ENCODE measurements at regions not wholly inside any gene's neighbourhood (a gene's known extent, or its start where the extent isn't known, plus 50 kb on each side); places are given as distances from the start of the nearest gene placed in this dataset.

- no peak overlapping the region for H3K4me3 ChIP-seq (ENCODE audit: control insufficient read depth in 2 of 3, extremely low read depth in 1 of 3, insufficient read depth in 2 of 3, low read depth in 1 of 3, low read length in 3 of 3)
- H3K9me3 ChIP-seq (ENCODE audit: control insufficient read depth, low read depth, low read length) = no peaks in the 10 kb centered on the region
- no peaks in the 10 kb centered on the region for H4K20me1 ChIP-seq (ENCODE audit: control insufficient read depth, extremely low read depth, insufficient read depth, low read length)
- no peak overlapping the region for H3K27ac ChIP-seq (ENCODE audit: control insufficient read depth, insufficient read depth, low read length)
- FAIRE-seq (peak; percentile 66), DNase-seq (ENCODE audit: low read depth, low spot score) (peak; percentile 40)
- H3K4me2 ChIP-seq (ENCODE audit: control insufficient read depth, extremely low read depth, insufficient read depth, low read depth, low read length) = no peak overlapping the region
- no peaks in the 10 kb centered on the region for H3K4me1 ChIP-seq (ENCODE audit: control insufficient read depth, extremely low read depth, insufficient read depth, low read length)
- no peak overlapping the region for H3K9ac ChIP-seq (ENCODE audit: control insufficient read depth, extremely low read depth, insufficient read depth, low read length)
- no peaks in the 10 kb centered on the region for H3K79me2 ChIP-seq (ENCODE audit: control insufficient read depth, insufficient read depth, low read length)
- no peaks in the 10 kb centered on the region for H3K27me3 ChIP-seq (ENCODE audit: control insufficient read depth, extremely low read depth, insufficient read depth, low read length)
- H3K9me1 ChIP-seq (ENCODE audit: control insufficient read depth, extremely low read depth, insufficient read depth, low read length) = no peaks in the 10 kb centered on the region
- TF ChIP-seq, protein P1, sequence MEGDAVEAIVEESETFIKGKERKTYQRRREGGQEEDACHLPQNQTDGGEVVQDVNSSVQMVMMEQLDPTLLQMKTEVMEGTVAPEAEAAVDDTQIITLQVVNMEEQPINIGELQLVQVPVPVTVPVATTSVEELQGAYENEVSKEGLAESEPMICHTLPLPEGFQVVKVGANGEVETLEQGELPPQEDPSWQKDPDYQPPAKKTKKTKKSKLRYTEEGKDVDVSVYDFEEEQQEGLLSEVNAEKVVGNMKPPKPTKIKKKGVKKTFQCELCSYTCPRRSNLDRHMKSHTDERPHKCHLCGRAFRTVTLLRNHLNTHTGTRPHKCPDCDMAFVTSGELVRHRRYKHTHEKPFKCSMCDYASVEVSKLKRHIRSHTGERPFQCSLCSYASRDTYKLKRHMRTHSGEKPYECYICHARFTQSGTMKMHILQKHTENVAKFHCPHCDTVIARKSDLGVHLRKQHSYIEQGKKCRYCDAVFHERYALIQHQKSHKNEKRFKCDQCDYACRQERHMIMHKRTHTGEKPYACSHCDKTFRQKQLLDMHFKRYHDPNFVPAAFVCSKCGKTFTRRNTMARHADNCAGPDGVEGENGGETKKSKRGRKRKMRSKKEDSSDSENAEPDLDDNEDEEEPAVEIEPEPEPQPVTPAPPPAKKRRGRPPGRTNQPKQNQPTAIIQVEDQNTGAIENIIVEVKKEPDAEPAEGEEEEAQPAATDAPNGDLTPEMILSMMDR (optimal IDR thresholded peaks at IDR 0.05 in 1 of 3, IDR thresholded peaks at IDR 0.05 in 1 of 3, conservative IDR thresholded peaks at IDR 0.05 in 1 of 3; ENCODE audit: extremely low read depth in 1 of 3, insufficient read depth in 2 of 3, low read length in 3 of 3) = peak in 1 of 3 experiments; percentile 29
- no peak for TF ChIP-seq EZH2 (IDR thresholded peaks at IDR 0.05; ENCODE audit: low read length)
- dilution Hi-C loops (cut with MboI; ENCODE audit: extremely low pct_ligation_motif_present, low sequenced_read_pairs) = no loop called here
- H3K36me3 ChIP-seq (ENCODE audit: control insufficient read depth in 2 of 2, extremely low read depth in 1 of 2, insufficient read depth in 2 of 2, low read length in 2 of 2) = no peaks in the 10 kb centered on the region
- no peak overlapping the region for H2AFZ ChIP-seq (ENCODE audit: control insufficient read depth, low read length)
Observed at GRCh38 chr5:120368923-120369715, 95.0 kb upstream of the PRR16 start.

DNA sequence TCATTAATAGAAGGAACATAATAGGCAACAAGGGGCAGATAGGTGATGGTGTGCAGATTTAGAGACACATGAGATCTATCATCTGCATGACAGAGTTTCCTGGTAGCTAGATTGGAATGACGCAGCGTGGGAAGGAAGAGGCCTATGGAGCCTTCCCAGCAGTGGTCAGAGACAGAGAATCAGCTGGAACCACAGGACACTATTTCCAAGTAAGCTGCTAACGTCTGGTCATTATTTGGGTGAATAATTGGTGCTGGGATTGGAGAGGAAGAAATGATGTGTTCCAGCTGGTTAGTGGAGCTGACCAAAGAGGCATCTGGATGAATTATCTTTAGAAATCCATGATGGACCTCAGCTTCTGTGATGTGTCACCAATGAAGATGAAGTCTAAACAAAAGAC, 91.2 kb upstream of the PRR16 start:
- H3K79me2 ChIP-seq (ENCODE audit: control insufficient read depth, insufficient read depth, low read length) = no peaks in the 10 kb centered on the region
- dilution Hi-C loops (cut with MboI; ENCODE audit: extremely low pct_ligation_motif_present, low sequenced_read_pairs) = no loop called here
- H3K4me2 ChIP-seq (ENCODE audit: control insufficient read depth, extremely low read depth, insufficient read depth, low read depth, low read length) = no peak overlapping the region
- DNase-seq (ENCODE audit: low read depth, low spot score) = no peak
- H3K9ac ChIP-seq (ENCODE audit: control insufficient read depth, extremely low read depth, insufficient read depth, low read length) = no peak overlapping the region
- FAIRE-seq = no peak
- H3K4me1 ChIP-seq (ENCODE audit: control insufficient read depth, extremely low read depth, insufficient read depth, low read length) = no peaks in the 10 kb centered on the region
- H2AFZ ChIP-seq (ENCODE audit: control insufficient read depth, low read length) = no peak overlapping the region
- no peaks in the 10 kb centered on the region for H3K27me3 ChIP-seq (ENCODE audit: control insufficient read depth, extremely low read depth, insufficient read depth, low read length)
- no peaks in the 10 kb centered on the region for H4K20me1 ChIP-seq (ENCODE audit: control insufficient read depth, extremely low read depth, insufficient read depth, low read length)
- TF ChIP-seq, protein P1 (optimal IDR thresholded peaks at IDR 0.05 in 1 of 3, IDR thresholded peaks at IDR 0.05 in 1 of 3, conservative IDR thresholded peaks at IDR 0.05 in 1 of 3; ENCODE audit: extremely low read depth in 1 of 3, insufficient read depth in 2 of 3, low read length in 3 of 3) = no peak
- TF ChIP-seq EZH2 (IDR thresholded peaks at IDR 0.05; ENCODE audit: low read length) = no peak
- H3K27ac ChIP-seq (ENCODE audit: control insufficient read depth, insufficient read depth, low read length) = no peak overlapping the region
- H3K36me3 ChIP-seq (ENCODE audit: control insufficient read depth in 2 of 2, extremely low read depth in 1 of 2, insufficient read depth in 2 of 2, low read length in 2 of 2) = no peaks in the 10 kb centered on the region
- H3K9me3 ChIP-seq (ENCODE audit: control insufficient read depth, low read depth, low read length) = no peaks in the 10 kb centered on the region
- no peak overlapping the region for H3K4me3 ChIP-seq (ENCODE audit: control insufficient read depth in 2 of 3, extremely low read depth in 1 of 3, insufficient read depth in 2 of 3, low read depth in 1 of 3, low read length in 3 of 3)
- no peaks in the 10 kb centered on the region for H3K9me1 ChIP-seq (ENCODE audit: control insufficient read depth, extremely low read depth, insufficient read depth, low read length)
